Esophagus muscularis mucosa (tissue), 4 donors: ENCODE measurements at regions not wholly inside any gene's neighbourhood (a gene's known extent, or its start where the extent isn't known, plus 50 kb on each side); places are given as distances from the start of the nearest gene placed in this dataset.

Experiments
- DNase-seq: peaks from one replicate; pipeline ENCODE4 v3.0.0-alpha.2; 2017; ENCODE audit errors: extremely low spot score
- H3K27ac ChIP-seq, 4 donors: fragments of 200-600 bp; sonication (generic); replicated peaks in 1 of 4; 1 replicate in 3 of 4; 2 replicates in 1 of 4; pipeline ENCODE4 v1.5.1; 2016 to 2019; ENCODE audit warnings: mild to moderate bottlenecking in 1 of 4
- H3K27me3 ChIP-seq, 4 donors: fragments of 200-600 bp; sonication (generic); one replicate each; pipeline versions ENCODE4 v1.5.1 to v1.6.0; 2016 to 2019
- H3K36me3 ChIP-seq, 4 donors: fragments of 200-600 bp; sonication (generic); one replicate each; pipeline ENCODE4 v1.5.1; 2016 to 2019
- H3K4me1 ChIP-seq, 4 donors: fragments of 200-600 bp; sonication (generic); one replicate each; pipeline ENCODE4 v1.5.1; 2016 to 2019
- H3K4me3 ChIP-seq, 4 donors: fragments of 200-600 bp; sonication (generic); 1 replicate in 2 of 4; 2 replicates in 2 of 4; pipeline ENCODE4 v1.5.1; 2016 to 2019; ENCODE audit warnings: mild to moderate bottlenecking in 4 of 4, moderate library complexity in 1 of 4
- H3K9me3 ChIP-seq, 4 donors: fragments of 200-600 bp; sonication (generic); 1 replicate in 3 of 4; 2 replicates in 1 of 4; pipeline ENCODE4 v1.5.1; 2016 to 2019
- EP300 ChIP-seq: sonication (generic); formaldehyde crosslinking; IDR thresholded peaks from one replicate; pipeline ENCODE4 v1.6.1; 2017; ENCODE audit warnings: antibody characterized with exemption
- POLR2A ChIP-seq: fragments of 450-650 bp; IDR thresholded peaks from one replicate; pipeline ENCODE4 v1.6.1; 2017; ENCODE audit warnings: antibody characterized with exemption, moderate library complexity, mild to moderate bottlenecking, low read depth
- POLR2AphosphoS5 ChIP-seq, 2 donors: sonication (generic); formaldehyde crosslinking; IDR thresholded peaks; one replicate each; pipeline ENCODE4 v1.6.1; 2017; ENCODE audit warnings: antibody characterized with exemption in 2 of 2
- WGBS: methylation state at CpG from one replicate; pipeline ENCODE4 v1.1.5; 2018; 5-methylcytosine and 5-hydroxymethylcytosine counted together
- intact Hi-C: fragments of 100-400 bp; cut with DNase I; formaldehyde crosslinking; loops from one replicate; pipeline ENCODE4 v1.15.1; 2023
- TF ChIP-seq, protein P1 (sequence below), 3 experiments: fragments of 200-600 bp in 2 of 3; fragments of 450-650 bp in 1 of 3; sonication (generic) in 2 of 3; IDR thresholded peaks; one replicate each; pipeline ENCODE4 v1.5.1; 2017 to 2019; ENCODE audit warnings: antibody characterized with exemption in 3 of 3, mild to moderate bottlenecking in 2 of 3, moderate library complexity in 1 of 3

DNA sequence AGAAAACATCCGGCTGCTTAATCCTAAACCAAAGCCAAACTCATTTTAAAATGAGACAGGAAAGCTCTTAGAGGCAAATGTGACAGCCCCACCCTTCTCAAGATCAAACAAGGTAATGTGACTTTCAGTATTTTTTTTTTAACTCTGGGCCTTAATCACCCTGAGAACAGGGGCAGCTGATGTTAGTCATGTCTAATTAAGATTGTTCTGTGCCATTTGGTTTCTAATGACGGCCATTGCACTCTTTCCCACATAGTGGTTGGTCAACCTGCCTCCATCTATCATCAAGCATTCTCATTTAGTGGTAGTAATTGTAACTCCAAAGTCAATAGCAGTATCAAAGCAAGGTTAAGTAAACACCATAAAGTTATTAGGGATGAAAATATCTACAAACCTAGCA is 191.6 kb upstream of the EXOC2 start:
- DNase-seq = no peak
- no peak overlapping the region for H3K27ac ChIP-seq
- intact Hi-C loops = no loop called here
- 84% methylated on average over 2 of the region's 2 CpGs for WGBS
- no peaks in the 10 kb centered on the region for H3K27me3 ChIP-seq
- H3K9me3 ChIP-seq = no peaks in the 10 kb centered on the region
- H3K4me1 ChIP-seq = no peaks in the 10 kb centered on the region
- no peak for TF ChIP-seq POLR2AphosphoS5 (IDR thresholded peaks at IDR 0.05)
- TF ChIP-seq POLR2A = no peak
- no peak for TF ChIP-seq EP300
- TF ChIP-seq, protein P1, sequence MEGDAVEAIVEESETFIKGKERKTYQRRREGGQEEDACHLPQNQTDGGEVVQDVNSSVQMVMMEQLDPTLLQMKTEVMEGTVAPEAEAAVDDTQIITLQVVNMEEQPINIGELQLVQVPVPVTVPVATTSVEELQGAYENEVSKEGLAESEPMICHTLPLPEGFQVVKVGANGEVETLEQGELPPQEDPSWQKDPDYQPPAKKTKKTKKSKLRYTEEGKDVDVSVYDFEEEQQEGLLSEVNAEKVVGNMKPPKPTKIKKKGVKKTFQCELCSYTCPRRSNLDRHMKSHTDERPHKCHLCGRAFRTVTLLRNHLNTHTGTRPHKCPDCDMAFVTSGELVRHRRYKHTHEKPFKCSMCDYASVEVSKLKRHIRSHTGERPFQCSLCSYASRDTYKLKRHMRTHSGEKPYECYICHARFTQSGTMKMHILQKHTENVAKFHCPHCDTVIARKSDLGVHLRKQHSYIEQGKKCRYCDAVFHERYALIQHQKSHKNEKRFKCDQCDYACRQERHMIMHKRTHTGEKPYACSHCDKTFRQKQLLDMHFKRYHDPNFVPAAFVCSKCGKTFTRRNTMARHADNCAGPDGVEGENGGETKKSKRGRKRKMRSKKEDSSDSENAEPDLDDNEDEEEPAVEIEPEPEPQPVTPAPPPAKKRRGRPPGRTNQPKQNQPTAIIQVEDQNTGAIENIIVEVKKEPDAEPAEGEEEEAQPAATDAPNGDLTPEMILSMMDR (IDR thresholded peaks at IDR 0.05) = no peak
- H3K36me3 ChIP-seq = no peaks in the 10 kb centered on the region
- no peak overlapping the region for H3K4me3 ChIP-seq

DNA sequence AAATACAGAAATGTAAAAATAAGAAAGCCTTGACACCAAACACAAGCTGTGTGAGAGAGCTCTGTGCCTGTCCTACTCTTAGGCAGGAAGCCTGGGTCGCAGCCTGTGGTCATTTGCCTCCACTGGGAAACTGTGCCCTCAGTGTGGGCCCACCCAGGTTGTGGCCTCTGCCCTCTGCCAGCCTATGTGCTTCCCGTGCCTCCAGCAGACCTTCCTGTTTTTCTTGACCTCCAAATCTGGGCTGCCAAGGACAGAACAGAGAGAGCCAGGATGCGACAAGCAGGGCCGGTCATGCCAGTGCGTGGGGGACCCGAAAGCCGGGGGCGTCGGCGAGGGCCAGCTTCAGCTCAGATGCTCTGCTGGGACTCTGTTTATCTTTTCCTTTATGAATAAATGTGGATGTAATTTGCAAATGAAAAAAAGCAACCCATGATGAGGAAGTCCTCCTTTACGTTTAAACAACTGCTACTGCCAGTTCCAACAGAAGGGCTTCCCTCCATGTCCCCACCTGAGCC is 189.2 kb upstream of the EXOC2 start:
- H3K4me3 ChIP-seq = no peak overlapping the region
- WGBS = 89% methylated on average over 11 of the region's 11 CpGs

DNA sequence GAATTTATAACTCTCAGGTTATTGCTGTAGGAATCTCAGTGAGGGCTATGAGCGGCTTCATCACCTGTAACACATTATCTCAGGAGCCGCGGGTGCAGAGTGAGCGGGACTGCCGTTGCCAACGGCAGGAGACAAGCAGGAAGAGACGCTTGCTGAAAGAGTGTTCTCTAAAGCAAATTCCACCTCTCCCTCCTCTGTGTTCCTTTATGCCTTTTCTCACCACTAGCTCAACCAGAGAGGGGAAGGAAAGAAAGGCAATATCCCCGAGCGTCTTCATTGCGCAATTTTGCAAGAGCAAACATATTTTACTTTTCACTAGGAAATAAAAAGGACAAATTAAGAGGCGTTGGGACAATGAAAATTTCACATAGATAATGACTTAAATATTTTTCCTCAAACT is 185.2 kb upstream of the EXOC2 start:
- Histone ChIP-seq H3K4me3 (no peak overlapping the region), H3K9me3 (no peaks in the 10 kb centered on the region), H3K27me3 (no peaks in the 10 kb centered on the region), H3K36me3 (no peaks in the 10 kb centered on the region), H3K27ac (no peak overlapping the region), H3K4me1 (no peaks in the 10 kb centered on the region)
- no peak for DNase-seq
- WGBS = 75% methylated on average over 11 of the region's 11 CpGs
- TF ChIP-seq POLR2AphosphoS5 (IDR thresholded peaks at IDR 0.05) = no peak
- TF ChIP-seq, protein P1 (IDR thresholded peaks at IDR 0.05) = no peak
- TF ChIP-seq EP300 = no peak
- TF ChIP-seq POLR2A = no peak
- intact Hi-C loops = no loop called here

More for the DNA sequence above, 189.2 kb upstream of the EXOC2 start:
- H3K4me1 ChIP-seq = no peaks in the 10 kb centered on the region
- DNase-seq = no peak
- no peak for TF ChIP-seq POLR2AphosphoS5 (IDR thresholded peaks at IDR 0.05)
- TF ChIP-seq EP300 = no peak
- no peak for TF ChIP-seq POLR2A
- TF ChIP-seq, protein P1 (IDR thresholded peaks at IDR 0.05) = no peak
- no peaks in the 10 kb centered on the region for H3K36me3 ChIP-seq
- intact Hi-C loops = no loop called here
- H3K9me3 ChIP-seq = no peaks in the 10 kb centered on the region
- H3K27me3 ChIP-seq = no peaks in the 10 kb centered on the region
- H3K27ac ChIP-seq = no peak overlapping the region

DNA sequence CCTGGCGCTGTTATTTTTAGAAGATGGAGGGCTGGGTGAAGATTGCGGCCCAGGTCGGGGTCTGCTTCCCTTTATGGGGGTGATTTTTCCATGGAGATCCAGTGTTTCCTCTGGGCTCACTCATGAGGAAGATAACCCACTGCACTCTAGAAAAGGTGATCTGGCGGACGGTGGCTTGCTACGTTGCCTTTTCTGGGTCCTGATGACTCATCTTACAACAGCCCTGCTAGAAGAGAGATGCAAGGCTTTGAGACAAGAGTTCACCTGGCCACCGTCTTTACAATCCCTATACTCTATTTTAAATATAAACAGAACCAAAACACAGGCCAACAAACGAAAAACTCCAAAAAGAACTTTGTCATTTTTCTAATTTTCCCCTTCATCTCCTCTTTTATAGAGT is 182.1 kb upstream of the EXOC2 start:
- intact Hi-C loops = no loop called here
- H3K36me3 ChIP-seq = no peaks in the 10 kb centered on the region
- 86% methylated on average over 8 of the region's 8 CpGs for WGBS

More for the DNA sequence above, 182.1 kb upstream of the EXOC2 start:
- H3K4me1 ChIP-seq = no peaks in the 10 kb centered on the region
- TF ChIP-seq, protein P1 (IDR thresholded peaks at IDR 0.05) = no peak
- no peak for TF ChIP-seq POLR2A
- no peak for TF ChIP-seq POLR2AphosphoS5 (IDR thresholded peaks at IDR 0.05)
- TF ChIP-seq EP300 = no peak
- no peak for DNase-seq
- no peak overlapping the region for H3K27ac ChIP-seq
- H3K4me3 ChIP-seq = no peak overlapping the region
- H3K27me3 ChIP-seq = no peaks in the 10 kb centered on the region
- H3K9me3 ChIP-seq = no peaks in the 10 kb centered on the region
